22Rv1 (cell line): ENCODE measurements at regions not wholly inside any gene's neighbourhood (a gene's known extent, or its start where the extent isn't known, plus 50 kb on each side); places are given as distances from the start of the nearest gene placed in this dataset.

ENCODE experiments used
- CTCF ChIP-seq: fragments of 450-650 bp; IDR thresholded peaks from 2 replicates; pipeline ENCODE4 v1.5.1; 2017; ENCODE audit warnings: mild to moderate bottlenecking
- ZFX ChIP-seq: fragments of 450-650 bp; IDR thresholded peaks from 2 replicates; pipeline ENCODE4 v1.6.1; 2017; ENCODE audit warnings: antibody characterized with exemption, borderline replicate concordance

- no peak for TF ChIP-seq CTCF
- TF ChIP-seq ZFX, result no peak
Measured at GRCh38 chr12:24705216-24705615, 243.7 kb downstream of the BCAT1 start.
